NCI-H2081 treated with DMSO at 0.1 percent for 48 hours (cell line): ENCODE measurements at regions not wholly inside any gene's neighbourhood (a gene's known extent, or its start where the extent isn't known, plus 50 kb on each side); places are given as distances from the start of the nearest gene placed in this dataset.
"Not testable (repeated sequence)": the region's sequence is repeated elsewhere in the genome, so short reads cannot be mapped to it uniquely, and the experiment has no call there.

Source experiments
- DNase-seq: peaks from one replicate; lab custom pipeline; 2025; lab: John Stamatoyannopoulos, UW

GRCh38 chrX:8105531-8105930, 65.5 kb downstream of the VCX2 start:
- no peak for DNase-seq

- DNase-seq, result peak; percentile 1
Measured at GRCh38 chrX:8103655-8104054, 67.4 kb downstream of the VCX2 start.

- no peak for DNase-seq
Measured at GRCh38 chrX:8091510-8091909, 79.6 kb downstream of the VCX2 start.

GRCh38 chrX:8090906-8091305, 80.2 kb downstream of the VCX2 start:
- DNase-seq, result no peak

DNA sequence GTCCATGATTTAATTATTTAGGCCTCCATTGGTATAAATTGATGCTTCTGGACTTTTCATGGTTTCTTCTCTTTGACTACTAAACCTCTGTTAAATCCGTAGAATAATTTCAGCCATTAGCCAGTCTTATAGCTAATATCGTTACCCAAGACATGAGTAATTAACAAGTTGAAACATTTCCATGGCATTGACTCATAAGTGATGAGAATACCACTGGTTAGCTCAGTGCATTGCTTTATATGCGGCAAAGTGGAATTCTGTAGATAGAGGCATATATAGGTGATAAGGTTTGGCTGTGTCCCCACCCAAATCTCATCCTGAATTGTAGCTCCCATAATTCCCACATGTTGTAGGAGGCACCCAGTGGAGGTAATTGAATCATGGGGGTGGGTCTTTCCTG, 80.6 kb downstream of the VCX2 start:
- DNase-seq, result no peak

DNA sequence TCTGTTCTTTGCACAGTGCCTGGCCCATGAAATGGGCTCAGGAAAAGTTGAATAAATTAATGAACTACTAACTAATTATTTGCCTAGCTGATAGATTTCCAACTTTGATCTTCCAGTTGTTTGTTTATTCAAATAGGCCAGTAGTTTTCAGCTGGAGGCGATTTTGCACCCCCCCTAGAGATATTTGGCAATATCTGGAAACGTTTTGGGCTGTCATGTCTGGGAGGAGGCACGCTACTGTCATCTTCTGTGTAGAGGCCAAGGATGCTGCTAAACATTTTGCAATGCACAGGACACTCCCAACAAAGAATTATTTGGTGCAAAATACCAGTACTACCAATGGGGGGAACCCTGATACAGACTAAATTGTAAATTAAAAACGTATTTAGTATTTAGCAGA, 81.9 kb downstream of the VCX2 start:
- no peak for DNase-seq

DNA sequence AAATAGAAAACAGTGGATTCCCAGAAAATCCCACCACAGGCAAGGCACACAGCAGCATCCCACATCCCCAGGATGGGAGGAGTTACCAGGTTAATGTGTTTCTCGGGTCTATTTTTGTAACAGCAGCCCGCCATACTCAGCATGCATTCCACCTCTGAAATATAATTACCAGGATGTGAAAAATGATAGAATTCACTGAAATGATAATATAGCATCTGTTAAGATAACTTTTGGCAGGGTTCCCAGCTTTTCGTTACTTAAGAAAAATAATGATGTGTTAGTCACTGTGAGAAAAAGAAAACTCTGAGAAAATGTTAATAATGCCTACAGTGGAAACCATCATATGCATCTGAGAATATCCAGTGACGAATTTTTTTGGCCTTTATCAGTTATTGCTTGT, 87.1 kb downstream of the VCX2 start:
- peak; percentile 24 for DNase-seq

- no peak for DNase-seq
Measured at GRCh38 chrX:8083286-8083685, 87.8 kb downstream of the VCX2 start.

DNA sequence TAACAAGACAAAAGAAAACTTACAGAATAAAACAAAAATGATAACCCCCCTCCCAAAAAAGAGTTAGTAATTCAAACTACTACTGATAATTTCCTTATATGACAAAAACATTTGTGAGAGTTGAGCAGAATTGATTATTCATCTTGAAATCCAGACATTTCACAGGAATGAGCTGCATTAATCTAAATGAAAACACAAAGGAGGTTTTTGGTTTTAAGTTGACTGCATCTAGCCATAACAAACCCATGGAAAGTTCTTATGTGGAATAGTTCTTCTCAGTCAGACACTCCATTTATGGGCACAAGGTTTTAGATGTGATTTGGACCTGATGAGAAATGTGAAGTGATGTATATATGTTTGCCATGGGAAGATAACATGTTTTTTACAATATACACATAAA, 95.4 kb downstream of the VCX2 start:
- no peak for DNase-seq

DNA sequence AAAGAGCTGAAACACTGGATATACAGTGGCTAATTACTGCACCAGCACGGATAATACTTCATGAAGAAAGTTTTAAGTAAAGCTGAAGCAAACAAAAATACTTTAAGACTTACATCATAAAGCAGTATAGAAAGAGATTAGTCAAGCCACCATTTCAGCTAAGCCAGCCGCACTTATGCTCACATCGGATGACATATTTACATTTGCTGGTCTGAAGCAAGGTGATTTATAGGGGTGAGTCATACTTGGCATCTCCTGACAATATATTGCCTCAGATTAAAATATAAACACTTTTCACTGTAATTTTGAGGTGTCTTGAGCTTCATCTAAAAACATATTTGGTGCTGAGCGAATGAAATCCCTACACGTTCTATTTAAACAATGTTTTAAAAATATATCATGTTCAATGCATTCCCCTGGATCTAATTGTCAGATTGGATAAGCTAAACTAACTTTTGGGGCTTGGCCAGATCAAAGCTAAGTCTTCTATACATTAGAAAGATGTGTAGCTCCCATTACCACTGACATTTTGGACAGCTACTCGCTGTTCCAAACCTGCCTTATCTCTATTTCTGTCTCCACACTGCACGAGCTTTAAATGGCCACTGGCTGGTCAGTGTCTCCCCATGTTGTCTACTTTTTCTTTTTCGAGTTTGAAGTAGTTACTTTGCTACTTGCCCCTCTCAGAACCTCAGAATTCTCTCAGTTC, 103.2 kb downstream of the VCX2 start:
- DNase-seq, result no peak

DNA sequence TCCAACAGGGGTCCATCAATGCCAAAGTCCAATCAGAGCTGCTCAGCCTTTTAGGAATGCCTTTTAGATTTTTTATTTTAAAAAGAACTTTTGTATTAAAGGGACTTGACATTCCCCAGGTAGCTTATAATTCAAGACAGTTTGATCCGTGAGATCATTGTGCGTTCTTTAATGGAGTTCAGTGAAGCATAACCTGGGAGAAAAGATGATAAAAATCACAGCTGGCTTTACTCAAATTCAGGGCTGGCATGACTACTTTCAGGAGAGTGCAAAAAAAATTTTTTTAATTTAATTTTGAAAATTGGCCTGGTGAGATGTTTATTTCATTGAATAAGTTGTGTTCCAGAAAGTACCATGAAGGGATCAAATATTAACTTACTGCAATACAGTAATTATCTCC, 118.2 kb downstream of the VCX2 start:
- DNase-seq, result no peak

- no peak for DNase-seq
Measured at GRCh38 chrX:8049827-8050226, 121.2 kb downstream of the VCX2 start.

DNA sequence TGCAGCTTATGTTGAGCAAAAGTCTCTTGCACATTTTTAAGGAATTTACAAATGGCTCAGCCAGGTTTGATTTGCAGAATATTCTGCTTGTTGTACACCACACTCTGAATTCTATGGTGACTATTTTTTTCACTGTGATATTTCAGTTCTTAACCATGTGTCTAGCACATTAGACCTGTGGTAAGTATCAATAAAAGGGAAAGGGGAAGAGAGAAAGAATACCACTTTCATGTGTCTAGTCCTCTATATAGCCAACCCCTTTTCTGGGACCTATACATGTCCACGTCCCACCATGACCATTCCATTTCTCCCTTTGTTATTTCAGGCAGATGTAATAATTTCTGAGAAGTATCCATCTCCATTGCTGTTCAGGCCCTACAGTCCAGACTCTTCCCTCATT, 121.3 kb upstream of the PNPLA4 start:
- DNase-seq, result no peak

- DNase-seq, result no peak
Measured at GRCh38 chrX:8044947-8045346, 117.7 kb upstream of the PNPLA4 start.

DNA sequence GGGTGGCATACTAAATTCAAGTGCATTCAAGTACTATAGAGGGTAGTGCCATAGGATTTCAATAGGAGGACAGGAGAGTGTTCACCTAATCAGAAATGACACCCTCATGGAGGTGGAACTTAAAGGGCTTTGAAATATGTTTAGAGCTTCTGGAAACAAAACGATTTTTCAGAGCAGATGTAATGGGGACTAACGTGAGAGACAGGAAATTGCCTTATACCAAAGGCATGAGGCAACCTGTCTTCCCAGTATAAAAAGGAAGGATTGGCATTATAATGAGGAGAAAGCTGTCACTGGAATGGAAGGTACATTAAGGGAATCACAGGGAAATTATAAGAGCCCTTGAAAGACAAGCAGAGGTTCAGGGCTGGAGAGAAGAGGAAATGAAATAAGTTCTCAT, 116.3 kb upstream of the PNPLA4 start:
- DNase-seq, result no peak

DNA sequence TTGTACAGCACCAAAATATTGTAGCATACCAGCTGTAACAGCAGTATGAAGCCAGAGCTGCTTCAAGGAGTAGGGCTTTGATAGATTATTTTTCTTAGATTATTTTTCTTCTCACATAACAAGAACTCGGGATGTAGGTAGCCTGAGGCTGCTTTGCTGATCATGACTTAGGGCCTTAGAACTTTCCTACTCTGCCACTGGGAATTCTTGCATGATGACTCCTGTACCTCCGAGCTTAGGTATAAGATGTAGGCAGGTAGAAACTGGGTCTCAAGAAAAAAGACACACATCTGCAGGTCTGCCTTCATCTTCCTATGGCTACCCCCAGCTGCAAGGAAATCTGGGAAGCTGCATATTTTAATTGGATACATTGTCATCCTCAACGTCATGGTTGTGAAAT, 115.9 kb upstream of the PNPLA4 start:
- no peak for DNase-seq

DNA sequence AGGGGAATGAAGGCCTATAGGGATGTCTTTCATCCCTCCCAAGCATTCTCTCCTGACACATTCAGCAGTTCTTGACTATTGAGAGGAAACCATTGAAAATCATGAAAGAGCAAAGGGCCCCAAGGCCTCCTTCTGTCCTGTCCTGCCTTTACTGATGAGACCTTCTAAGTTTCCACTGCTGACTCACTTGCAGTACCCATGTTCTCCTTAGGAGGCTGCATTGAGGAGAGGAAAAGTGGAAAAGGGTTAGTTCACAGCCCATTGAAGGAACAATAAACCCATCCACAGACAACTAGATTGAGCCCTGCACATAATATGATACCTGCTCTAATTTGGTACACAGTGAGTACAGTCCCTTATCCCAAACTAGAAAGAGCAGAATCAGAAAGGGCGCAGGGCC, 115.1 kb upstream of the PNPLA4 start:
- DNase-seq, result no peak

DNA sequence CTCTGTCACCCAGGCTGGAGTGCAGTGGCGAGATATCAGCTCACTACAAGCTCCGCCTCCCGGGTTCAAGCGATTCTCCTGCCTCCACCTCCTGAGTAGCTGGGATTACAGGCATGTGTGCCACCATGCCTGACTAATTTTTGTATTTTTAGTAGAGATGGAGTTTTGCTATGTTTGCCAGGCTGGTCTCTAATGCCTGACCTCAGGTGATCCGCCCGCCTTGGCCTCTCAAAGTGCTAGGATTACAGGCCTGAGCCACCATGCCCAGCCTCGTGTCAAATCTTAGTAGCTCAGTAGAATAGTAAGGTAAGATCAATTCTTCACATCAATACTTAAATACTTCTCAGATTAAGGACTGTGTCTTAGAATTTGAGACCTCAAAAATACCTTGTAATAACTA, 112.5 kb upstream of the PNPLA4 start:
- not testable (repeated sequence) for DNase-seq

- no peak for DNase-seq
Measured at GRCh38 chrX:8037593-8038348, 110.6 kb upstream of the PNPLA4 start.

DNA sequence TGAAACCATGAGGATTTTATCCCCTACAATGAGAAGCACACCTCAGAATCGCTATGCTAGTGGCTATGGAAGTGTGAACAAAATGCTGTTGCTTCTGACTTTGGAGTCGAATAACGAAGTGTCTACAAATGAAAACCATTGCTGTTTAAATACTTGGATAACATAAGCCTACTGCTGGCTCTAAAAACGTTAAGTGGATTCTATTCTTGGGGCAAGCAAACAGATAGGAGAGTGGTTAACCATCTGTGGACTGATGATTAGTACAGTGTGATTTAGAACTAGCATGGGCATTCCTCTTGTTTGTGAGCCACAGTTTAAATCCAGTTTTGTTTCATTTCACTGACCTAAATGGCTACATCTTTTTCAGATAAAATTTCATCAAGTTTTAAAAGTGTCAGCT, 109.7 kb upstream of the PNPLA4 start:
- DNase-seq, result no peak

DNA sequence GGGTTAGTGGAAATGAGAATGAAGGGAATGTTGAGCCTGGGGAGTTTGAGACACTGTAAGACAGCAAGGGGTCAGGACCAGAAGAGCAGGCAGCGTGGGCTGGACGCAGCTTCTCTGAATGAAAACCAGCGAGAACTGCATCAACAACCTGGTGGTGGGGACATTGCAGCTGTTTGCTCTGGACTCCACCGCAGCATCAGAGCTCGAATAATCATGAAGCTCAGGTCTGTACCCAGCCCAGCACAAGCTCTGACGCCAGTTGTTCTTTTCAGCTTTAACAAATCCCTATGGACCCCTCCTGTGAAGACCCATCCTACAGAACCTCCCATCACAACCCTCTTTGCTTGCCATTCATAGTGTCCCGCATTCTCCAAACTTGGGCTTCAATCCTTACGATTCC, 106.8 kb upstream of the PNPLA4 start:
- DNase-seq, result no peak

- DNase-seq, result no peak
Measured at GRCh38 chrX:8033175-8033574, 106.0 kb upstream of the PNPLA4 start.

- DNase-seq, result no peak
Measured at GRCh38 chrX:8030361-8030760, 103.1 kb upstream of the PNPLA4 start.

DNA sequence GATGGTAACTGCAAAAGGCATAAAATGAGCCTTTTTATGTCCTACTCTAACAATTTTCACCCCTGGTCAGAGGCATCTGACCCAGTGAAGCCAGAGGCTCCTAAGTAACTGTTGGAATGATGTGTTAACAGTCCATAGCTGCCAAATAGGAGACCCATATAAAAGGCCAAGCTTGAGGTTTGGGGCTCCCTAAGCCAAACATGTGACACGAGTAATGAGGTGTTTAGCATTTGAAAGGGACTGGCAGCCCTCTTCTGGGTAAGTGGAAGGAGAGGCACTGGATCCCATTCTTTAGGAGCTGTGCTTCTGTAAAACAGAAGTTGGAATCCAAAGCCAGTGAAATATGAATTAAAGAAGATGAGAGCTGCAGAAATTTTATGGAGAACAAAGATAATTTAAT, 100.6 kb upstream of the PNPLA4 start:
- DNase-seq, result no peak
